GM12872 (cell line): ENCODE measurements at regions not wholly inside any gene's neighbourhood (a gene's known extent, or its start where the extent isn't known, plus 50 kb on each side); places are given as distances from the start of the nearest gene placed in this dataset.
A peak's percentile ranks its signal among the peaks of the same experiment; 100 is the strongest.

Source experiments
- CTCF ChIP-seq: IDR thresholded peaks from 3 replicates; pipeline ENCODE4 v1.5.1; 2011; ENCODE audit warnings: low read depth, mild to moderate bottlenecking, low read length, moderate library complexity; ENCODE audit not compliant: insufficient read depth

DNA sequence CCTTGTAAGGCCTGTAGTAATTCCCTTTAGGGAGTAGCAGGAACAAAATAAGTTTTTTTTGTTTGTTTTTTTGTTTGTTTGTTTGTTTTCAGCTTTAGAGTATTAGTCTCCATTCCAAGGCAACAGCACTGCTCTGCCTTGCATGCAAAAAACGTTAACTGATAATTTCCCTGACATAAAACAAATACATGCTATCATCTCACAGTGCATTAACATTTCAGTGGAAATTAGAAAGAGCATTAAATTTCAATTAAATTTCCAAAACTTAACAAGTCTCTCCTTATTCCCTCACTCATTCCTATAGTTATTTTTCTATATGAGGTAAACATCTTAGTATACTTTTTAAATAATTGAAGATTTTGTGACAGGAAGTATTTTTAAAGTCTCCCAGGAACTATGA lies 378.4 kb upstream of the PCDH7 start:
- TF ChIP-seq CTCF: no peak

DNA sequence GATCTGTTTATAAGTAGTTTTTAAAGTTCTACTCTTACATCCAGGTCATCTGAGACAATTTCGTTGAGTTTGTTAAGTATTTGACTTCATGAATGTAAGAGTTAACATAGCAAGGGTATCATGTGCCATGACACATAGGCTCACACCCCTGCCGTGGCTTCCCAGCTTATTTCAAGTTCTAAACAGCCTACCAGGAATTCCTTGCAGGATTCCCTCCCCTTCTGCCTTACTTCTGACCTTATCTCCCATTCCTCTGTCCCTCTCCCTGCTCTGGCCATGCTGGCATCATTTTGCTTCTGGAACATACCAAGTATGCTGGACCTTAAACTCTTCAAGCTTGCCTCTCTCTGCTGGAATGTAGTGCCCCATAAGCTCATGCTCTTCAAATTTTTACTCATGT lies 369.9 kb upstream of the PCDH7 start:
- no peak for TF ChIP-seq CTCF

GRCh38 chr4:30354605-30355004 lies 365.6 kb upstream of the PCDH7 start:
- TF ChIP-seq CTCF: no peak

DNA sequence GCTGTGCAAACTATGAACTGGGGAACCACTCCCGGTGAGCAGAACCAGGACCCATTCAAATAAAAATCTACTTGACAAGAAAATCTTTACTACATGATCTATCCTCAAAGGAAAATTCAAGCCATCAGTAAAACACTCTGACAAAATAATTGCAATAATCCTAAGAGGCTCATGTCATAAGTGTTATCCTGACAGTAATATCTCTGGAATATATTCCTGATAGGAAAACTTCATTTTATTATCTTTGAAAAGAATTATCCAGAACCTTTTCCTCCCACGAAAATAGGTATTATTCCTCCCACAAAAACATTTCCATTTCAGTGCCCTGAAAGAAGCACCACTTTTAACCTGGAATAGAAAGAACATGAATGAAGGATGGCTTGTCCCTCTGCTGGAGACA lies 357.7 kb upstream of the PCDH7 start:
- TF ChIP-seq CTCF: no peak

DNA sequence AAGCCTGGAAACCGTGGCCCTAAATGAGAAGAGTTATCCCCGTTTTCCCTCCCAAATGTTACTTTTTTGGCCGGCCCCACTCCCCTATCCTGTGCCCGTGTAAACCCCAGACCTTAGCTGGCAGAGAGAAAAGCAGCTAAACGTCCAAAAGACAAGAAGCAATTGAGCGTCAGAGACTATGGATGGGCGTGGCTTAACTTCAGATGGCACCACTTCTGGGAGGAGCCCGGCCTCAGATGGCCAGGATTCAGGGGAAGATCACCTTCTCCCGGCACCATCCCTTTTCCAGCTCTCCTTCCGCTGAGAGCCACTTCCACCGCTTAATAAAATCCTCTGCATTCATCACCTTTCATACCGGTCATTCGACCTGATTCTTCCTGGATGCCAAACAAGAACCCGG lies 350.1 kb upstream of the PCDH7 start:
- no peak for TF ChIP-seq CTCF

DNA sequence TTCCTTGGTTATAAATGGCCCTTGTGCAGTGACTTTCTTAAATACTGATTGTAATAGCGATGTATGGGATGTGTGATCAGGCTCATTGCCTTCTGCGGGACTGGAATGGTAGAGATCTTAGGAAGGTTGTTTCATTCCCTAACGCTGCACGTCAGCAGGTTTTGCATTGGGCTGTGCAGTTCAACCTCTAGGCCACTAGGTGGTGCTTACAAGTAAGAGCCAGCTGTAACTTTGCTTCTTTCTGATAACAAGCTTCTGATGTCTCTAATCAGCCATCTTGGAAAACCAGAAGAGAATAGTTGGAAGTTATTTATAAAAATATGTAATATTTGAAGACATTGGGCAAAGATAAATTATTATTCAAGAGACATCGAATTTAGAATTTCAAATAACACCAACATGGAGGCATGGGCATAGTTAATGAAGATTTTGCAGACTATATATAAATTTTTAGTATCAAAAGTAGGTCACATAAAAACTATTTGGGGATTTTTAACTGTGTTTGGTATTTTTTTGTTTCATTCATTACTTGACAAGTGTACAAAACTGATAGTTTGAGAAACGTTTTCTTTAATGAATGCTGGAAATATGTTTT lies 339.7 kb upstream of the PCDH7 start:
- peak; percentile 90 for TF ChIP-seq CTCF

DNA sequence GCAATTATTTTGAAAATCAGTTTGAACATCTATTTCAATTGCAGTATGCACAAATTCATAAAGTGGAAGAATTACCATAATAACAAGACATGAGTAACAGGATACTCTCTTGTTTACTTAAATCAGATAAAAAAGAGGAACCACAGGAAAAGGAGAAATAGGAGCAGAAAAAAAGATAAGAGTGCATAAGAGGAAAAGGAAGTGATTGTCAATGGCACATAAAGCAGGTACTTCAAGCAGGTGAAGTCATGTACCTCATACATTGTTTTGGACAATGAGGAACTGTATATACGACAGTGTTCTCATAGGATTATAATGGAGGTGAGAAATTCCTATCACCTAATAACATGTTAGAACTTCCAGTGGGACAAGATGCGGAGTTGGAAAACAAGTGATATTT lies 334.5 kb upstream of the PCDH7 start:
- no peak for TF ChIP-seq CTCF
